K562 (cell line): ENCODE measurements at regions not wholly inside any gene's neighbourhood (a gene's known extent, or its start where the extent isn't known, plus 50 kb on each side); places are given as distances from the start of the nearest gene placed in this dataset.

Experiments used
- ATAC-seq: fragments of 200-7000 bp; cut with Tn5 transposase; 3 replicates; pipeline ENCODE4 v1.9.1; 2020; ENCODE audit warnings: moderate library complexity
- BruUV-seq: library from RNA; stranded (reverse); fragments of 400-500 nt; replicated peaks from 2 replicates; lab custom pipeline; 2021; lab: Mats Ljungman, UMichigan
- CTCF ChIA-PET: fragments of 300-600 bp; formaldehyde crosslinking; extraction: SDS; loops from one replicate; lab custom pipeline; 2021; ENCODE audit warnings: low intra/inter-chr PET ratio; lab: Yijun Ruan, JAX
- POLR2A ChIA-PET: fragments of 300-600, 350-650 bp; sonication (Branson Sonifier 250); formaldehyde crosslinking; extraction: SDS; loops from one replicate; lab custom pipeline; 2021; ENCODE audit warnings: antibody characterized with exemption, inconsistent platforms; lab: Yijun Ruan, JAX
- DNase-seq, 4 experiments: peaks; one replicate each; pipeline versions ENCODE4 v3.0.0 to v3.0.0-alpha.2; 2011 to 2018; ENCODE audit warnings: low spot score in 3 of 4, mixed read lengths in 3 of 4; ENCODE audit errors: extremely low read depth in 1 of 4
- FAIRE-seq: peaks from 2 replicates; lab custom pipeline; 2011; peaks lifted over from hg19 to GRCh38; lab: Jason Lieb, UNC
- H2AFZ ChIP-seq: 2 replicates; pipeline ENCODE4 v1.6.0; 2011; ENCODE audit warnings: low read depth, low read length, control low read depth, inconsistent platforms
- H3K27ac ChIP-seq: fragments of 200-600 bp; 3 replicates; pipeline ENCODE4 v1.8.0; 2011; ENCODE audit warnings: low read depth, mild to moderate bottlenecking, control low read depth, inconsistent platforms, low read length, moderate library complexity, mixed read lengths; ENCODE audit errors: extremely low read depth
- H3K27me3 ChIP-seq, 2 experiments: fragments of 300-600 bp in 1 of 2; 2 replicates in 1 of 2; 3 replicates in 1 of 2; pipeline versions ENCODE4 v1.6.0 to v1.8.0; 2011; ENCODE audit warnings: inconsistent platforms in 2 of 2, low read length in 2 of 2, mild to moderate bottlenecking in 1 of 2, mixed read lengths in 1 of 2, moderate library complexity in 1 of 2; ENCODE audit not compliant: control insufficient read depth in 2 of 2, insufficient read depth in 2 of 2
- H3K36me3 ChIP-seq: fragments of 300-600 bp; 3 replicates; pipeline ENCODE4 v1.8.0; 2011; ENCODE audit warnings: mild to moderate bottlenecking, low read length, inconsistent platforms; ENCODE audit not compliant: control insufficient read depth, insufficient read depth
- H3K4me1 ChIP-seq, 2 experiments: fragments of 200-600 bp in 1 of 2; replicated peaks in 1 of 2; 2 replicates in 1 of 2; 3 replicates in 1 of 2; pipeline versions ENCODE4 v1.5.1 to v1.8.0; 2011; ENCODE audit warnings: inconsistent platforms in 2 of 2, low read length in 2 of 2, mild to moderate bottlenecking in 1 of 2, mixed read lengths in 1 of 2, moderate library complexity in 1 of 2; ENCODE audit not compliant: control insufficient read depth in 2 of 2, insufficient read depth in 2 of 2
- H3K4me2 ChIP-seq: 2 replicates; pipeline ENCODE4 v1.6.1; 2011; ENCODE audit warnings: low read length, control low read depth, inconsistent platforms, mixed read lengths; ENCODE audit not compliant: insufficient read depth
- H3K4me3 ChIP-seq: fragments of 200-600 bp; sonication (generic), shearing (Covaris generic); 2 replicates; pipeline ENCODE4 v1.5.1; 2016; ENCODE audit warnings: control low read depth, inconsistent platforms
- H3K79me2 ChIP-seq: fragments of 200-600 bp; 3 replicates; pipeline ENCODE4 v1.8.0; 2011; ENCODE audit warnings: low read length, inconsistent platforms; ENCODE audit not compliant: control insufficient read depth, insufficient read depth
- H3K9ac ChIP-seq, 2 experiments: 2 replicates each; pipeline versions ENCODE4 v1.6.0 to v1.6.1; 2011; ENCODE audit warnings: low read depth in 2 of 2, low read length in 2 of 2, control low read depth in 1 of 2, inconsistent platforms in 1 of 2, mild to moderate bottlenecking in 1 of 2, mixed read lengths in 1 of 2; ENCODE audit not compliant: insufficient read depth in 1 of 2
- H3K9me1 ChIP-seq: one replicate; pipeline ENCODE4 v1.6.0; 2011; ENCODE audit warnings: inconsistent platforms, mild to moderate bottlenecking, low read length, moderate library complexity; ENCODE audit not compliant: control insufficient read depth, insufficient read depth
- H3K9me3 ChIP-seq: replicated peaks from 2 replicates; pipeline ENCODE4 v1.5.1; 2011; ENCODE audit warnings: low read depth, low read length, inconsistent platforms; ENCODE audit not compliant: control insufficient read depth, insufficient read depth
- H4K20me1 ChIP-seq: replicated peaks from 2 replicates; pipeline ENCODE4 v1.6.1; 2011; ENCODE audit warnings: low read length, inconsistent platforms, mixed read lengths; ENCODE audit not compliant: control insufficient read depth, insufficient read depth
- ELK3 ChIP-seq: fragments of 450-650 bp; formaldehyde crosslinking; IDR thresholded peaks from 2 replicates; pipeline ENCODE4 v1.4.0; 2020; ENCODE audit warnings: mild to moderate bottlenecking
- FOXO4 ChIP-seq: fragments of 450-650 bp; formaldehyde crosslinking; IDR thresholded peaks from 2 replicates; pipeline ENCODE4 v1.4.0; 2020; ENCODE audit warnings: mild to moderate bottlenecking, moderate library complexity
- HSF4 ChIP-seq: fragments of 250-450 bp; sonication (Bioruptor Pico); IDR thresholded peaks from 2 replicates; pipeline ENCODE4 v2.1.2; 2022; ENCODE audit warnings: mild to moderate bottlenecking, moderate library complexity, borderline replicate concordance
- PATZ1 ChIP-seq: fragments of 250-450 bp; sonication (Bioruptor Pico); IDR thresholded peaks from 2 replicates; pipeline ENCODE4 v1.5.0; 2020; ENCODE audit warnings: mild to moderate bottlenecking, borderline replicate concordance
- POLR3A ChIP-seq: IDR thresholded peaks from 2 replicates; pipeline ENCODE4 v1.6.1; 2011; ENCODE audit warnings: borderline replicate concordance, mild to moderate bottlenecking, moderate library complexity; ENCODE audit not compliant: insufficient read length, insufficient read depth; ENCODE audit errors: extremely low read depth
- SAFB2 ChIP-seq: fragments of 200-400 bp; formaldehyde crosslinking; IDR thresholded peaks from 2 replicates; pipeline ENCODE4 v1.6.1; 2018; ENCODE audit warnings: borderline replicate concordance, low read length, low read depth, moderate library complexity; ENCODE audit not compliant: severe bottlenecking
- SIN3A ChIP-seq, 2 experiments: fragments of 150-350 bp in 1 of 2; IDR thresholded peaks; 2 replicates each; pipeline ENCODE4 v1.6.1; 2011 to 2016; ENCODE audit warnings: borderline replicate concordance in 2 of 2, low read depth in 2 of 2, low read length in 2 of 2, mild to moderate bottlenecking in 2 of 2, moderate library complexity in 2 of 2; ENCODE audit not compliant: control insufficient read depth in 1 of 2
- TARDBP ChIP-seq: fragments of 450-650 bp; IDR thresholded peaks from 2 replicates; pipeline ENCODE4 v1.6.1; 2016
- YBX1 ChIP-seq: fragments of 450-650 bp; IDR thresholded peaks from 2 replicates; pipeline ENCODE4 v1.7.1; 2016; ENCODE audit warnings: mild to moderate bottlenecking
- ZBTB2 ChIP-seq: fragments of 450-650 bp; IDR thresholded peaks from 2 replicates; pipeline ENCODE4 v1.6.1; 2016; ENCODE audit warnings: antibody characterized with exemption
- ZEB2 ChIP-seq: fragments of 450-650 bp; IDR thresholded peaks from 2 replicates; pipeline ENCODE4 v1.6.1; 2016
- ZNF445 ChIP-seq: fragments of 250-450 bp; sonication (Bioruptor Pico); IDR thresholded peaks from 2 replicates; pipeline ENCODE4 v1.4.0; 2020; ENCODE audit warnings: low read depth, mild to moderate bottlenecking, moderate library complexity
- WGBS: fragments of 100-300 bp; shearing (Covaris generic); methylation state at CpG from one replicate; pipeline ENCODE4 v1.1.6; 2016; ENCODE audit warnings: low coverage, mixed read lengths; ENCODE audit not compliant: insufficient coverage; ENCODE audit errors: missing lambda C conversion rate; 5-methylcytosine and 5-hydroxymethylcytosine counted together
- in situ Hi-C: fragments of 300-500 bp; cut with MboI; formaldehyde crosslinking; loops from 4 replicates; pipeline ENCODE4 v1.15.0; 2018; ENCODE audit warnings: inconsistent platforms, mixed read lengths
- intact Hi-C: fragments of 100-400 bp; cut with micrococcal nuclease; formaldehyde crosslinking; loops from 2 replicates; pipeline ENCODE4 v1.14.2; 2022

- no peak overlapping the region for H3K4me2 ChIP-seq
- H2AFZ ChIP-seq: no peak overlapping the region
- H4K20me1 ChIP-seq: no peaks in the 10 kb centered on the region; the same call in 1 of the 2 replicates
- H3K9ac ChIP-seq: no peak overlapping the region
- peaks cover 0 to 53% of the 10 kb centered on the region in 2 experiments; a peak in 3 of 5 replicates for H3K27me3 ChIP-seq
- no peak for FAIRE-seq
- no peaks in the 10 kb centered on the region for H3K36me3 ChIP-seq
- no peaks in the 10 kb centered on the region for H3K79me2 ChIP-seq
- 0% methylated on average over 8 of the region's 8 CpGs for WGBS
- in situ Hi-C loops: no loop called here
- BruUV-seq: no TSS peak
- intact Hi-C loops: no loop called here
- DNase-seq: no peak
- no peak for TF ChIP-seq ZEB2
- TF ChIP-seq HSF4 (CRISPR knock-in tag): no peak
- no peak for TF ChIP-seq TARDBP
- no peak for TF ChIP-seq SIN3A (IDR thresholded peaks at IDR 0.05; ENCODE audit: borderline replicate concordance in 2 of 2, control insufficient read depth in 1 of 2, low read depth in 2 of 2, low read length in 2 of 2)
- TF ChIP-seq SAFB2: no peak
- TF ChIP-seq FOXO4 (CRISPR knock-in tag): no peak
- TF ChIP-seq YBX1: no peak
- TF ChIP-seq PATZ1 (CRISPR knock-in tag): no peak
- TF ChIP-seq ZBTB2: no peak
- TF ChIP-seq ZNF445 (CRISPR knock-in tag): no peak
- TF ChIP-seq POLR3A: no peak
- no peak for TF ChIP-seq ELK3 (CRISPR knock-in tag)
- TF ChIP-seq, all 486 proteins: peak for 0
- Histone ChIP-seq H3K9me1 (peaks cover 4% of the 10 kb centered on the region), H3K4me1 (peaks cover 0 to 3% of the 10 kb centered on the region in 2 experiments; a peak in 1 of 5 replicates), H3K27ac (no peak overlapping the region), H3K4me3 (no peak overlapping the region), H3K9me3 (no peaks in the 10 kb centered on the region)
- ChIA-PET POLR2A (no interaction called here), CTCF (no interaction called here)
- no peak for ATAC-seq
These were observed 49.9 kb upstream of the KLF13 start for GRCh38 chr15:31276596-31277298.
